GM18502 (cell line): ENCODE measurements at regions not wholly inside any gene's neighbourhood (a gene's known extent, or its start where the extent isn't known, plus 50 kb on each side); places are given as distances from the start of the nearest gene placed in this dataset.
A peak's percentile ranks its signal among the peaks of the same experiment; 100 is the strongest.
"Not testable (repeated sequence)": the region's sequence is repeated elsewhere in the genome, so short reads cannot be mapped to it uniquely, and the experiment has no call there.

Source experiments
- ATAC-seq: cut with Tn5 transposase; IDR thresholded peaks from one replicate; pipeline ENCODE4 v1.9.1; 2021; ENCODE audit warnings: mild to moderate bottlenecking; ENCODE audit not compliant: unreplicated experiment, poor library complexity

- no peak for ATAC-seq
Measured at GRCh38 chr3:65015711-65016110, 327.9 kb upstream of the ADAMTS9 start.

- ATAC-seq = no peak
Measured at GRCh38 chr3:65013053-65013452, 325.3 kb upstream of the ADAMTS9 start.

- no peak for ATAC-seq
Measured at GRCh38 chr3:65006300-65006739, 318.5 kb upstream of the ADAMTS9 start.

- no peak for ATAC-seq
Measured at GRCh38 chr3:65005486-65005885, 317.7 kb upstream of the ADAMTS9 start.

GRCh38 chr3:65004795-65005295 lies 317.0 kb upstream of the ADAMTS9 start:
- no peak for ATAC-seq

- ATAC-seq = no peak
Measured at GRCh38 chr3:65004306-65004705, 316.5 kb upstream of the ADAMTS9 start.

GRCh38 chr3:65001119-65001518 lies 313.3 kb upstream of the ADAMTS9 start:
- not testable (repeated sequence) for ATAC-seq

GRCh38 chr3:64998317-64998716 lies 310.5 kb upstream of the ADAMTS9 start:
- ATAC-seq = no peak

- ATAC-seq = no peak
Measured at GRCh38 chr3:64995857-64996551, 308.2 kb upstream of the ADAMTS9 start.

GRCh38 chr3:64993781-64994180 lies 306.0 kb upstream of the ADAMTS9 start:
- no peak for ATAC-seq

- no peak for ATAC-seq
Measured at GRCh38 chr3:64992530-64993285, 304.9 kb upstream of the ADAMTS9 start.

GRCh38 chr3:64988188-64988587 lies 300.4 kb upstream of the ADAMTS9 start:
- no peak for ATAC-seq

- ATAC-seq = no peak
Measured at GRCh38 chr3:64987726-64988125, 299.9 kb upstream of the ADAMTS9 start.

- ATAC-seq = no peak
Measured at GRCh38 chr3:64985072-64985471, 297.3 kb upstream of the ADAMTS9 start.

- no peak for ATAC-seq
Measured at GRCh38 chr3:64983583-64984359, 296.0 kb upstream of the ADAMTS9 start.

- ATAC-seq = no peak
Measured at GRCh38 chr3:64977308-64978100, 289.7 kb upstream of the ADAMTS9 start.

GRCh38 chr3:64976456-64976855 lies 288.7 kb upstream of the ADAMTS9 start:
- ATAC-seq = no peak

- ATAC-seq = no peak
Measured at GRCh38 chr3:64975147-64975546, 287.3 kb upstream of the ADAMTS9 start.

- no peak for ATAC-seq
Measured at GRCh38 chr3:64974401-64974800, 286.6 kb upstream of the ADAMTS9 start.

GRCh38 chr3:64972793-64973192 lies 285.0 kb upstream of the ADAMTS9 start:
- ATAC-seq = peak; percentile 69
